Embryonic facial prominence (tissue), 1 donor: ENCODE measurements at regions not wholly inside any gene's neighbourhood (a gene's known extent, or its start where the extent isn't known, plus 50 kb on each side); places are given as distances from the start of the nearest gene placed in this dataset.
"Not testable (repeated sequence)": the region's sequence is repeated elsewhere in the genome, so short reads cannot be mapped to it uniquely, and the experiment has no call there.

Experiments used
- DNase-seq: peaks from one replicate; pipeline ENCODE4 v3.0.0-alpha.2; 2016; ENCODE audit errors: extremely low spot score

DNA sequence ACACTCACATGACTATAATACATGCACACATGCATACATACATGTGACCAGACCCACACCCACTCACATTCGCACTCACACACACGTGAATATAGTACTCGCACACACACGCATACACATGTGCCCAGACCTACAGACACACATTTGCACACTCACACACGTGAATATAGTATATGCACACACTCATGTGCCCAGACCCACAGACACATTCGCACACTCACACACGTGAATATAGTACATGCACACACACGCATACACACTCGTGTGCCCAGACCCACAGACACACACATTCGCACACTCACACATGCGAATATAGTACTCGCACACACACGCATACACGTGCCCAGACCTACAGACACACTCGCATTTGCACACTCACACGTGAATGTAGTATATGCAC is 186.9 kb downstream of the NPIPB11 start:
- DNase-seq: not testable (repeated sequence)

- not testable (repeated sequence) for DNase-seq
Observed at GRCh38 chr16:29218649-29219048, 187.9 kb downstream of the NPIPB11 start.

DNA sequence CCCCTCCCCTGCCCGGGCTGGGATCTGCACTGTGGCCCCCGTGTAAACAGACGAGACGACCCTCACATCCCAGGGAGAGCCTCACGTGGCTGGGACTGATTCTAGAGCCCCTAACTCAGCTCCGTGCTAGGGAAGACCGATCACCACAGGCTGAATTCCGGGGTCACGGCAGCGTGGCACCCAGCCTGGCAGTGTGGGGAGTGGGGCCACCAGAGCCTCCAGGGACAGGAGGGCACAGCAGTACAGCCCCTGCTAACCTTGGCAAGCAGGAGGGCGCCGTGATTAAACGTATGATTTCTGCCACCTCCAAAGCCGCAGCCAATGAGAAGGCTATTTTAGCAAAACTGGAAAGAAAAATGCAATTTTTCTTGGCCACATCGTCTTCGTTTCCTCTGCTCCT is 188.3 kb downstream of the NPIPB11 start:
- DNase-seq: not testable (repeated sequence)

DNA sequence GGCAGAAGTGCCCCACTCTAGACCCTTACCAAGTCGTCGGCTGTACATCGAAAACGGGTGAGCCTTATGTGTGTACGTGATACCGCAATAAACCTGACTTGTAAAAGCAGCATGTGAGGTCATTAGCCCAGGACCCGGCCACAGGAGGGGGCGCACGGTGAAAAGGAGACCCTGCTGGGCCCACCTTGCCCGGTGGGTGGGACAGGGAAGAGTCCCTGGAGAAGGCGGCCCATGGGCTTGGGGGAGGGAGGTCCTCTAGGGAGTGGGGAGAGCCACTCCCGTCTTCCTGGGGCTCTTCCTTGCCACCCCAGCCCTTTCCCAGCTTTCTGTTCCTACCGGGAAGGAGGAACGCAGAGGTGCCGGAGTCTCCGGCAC is 188.8 kb downstream of the NPIPB11 start:
- not testable (repeated sequence) for DNase-seq

GRCh38 chr16:29217104-29217751 is 189.3 kb downstream of the NPIPB11 start:
- not testable (repeated sequence) for DNase-seq

- DNase-seq: not testable (repeated sequence)
Observed at GRCh38 chr16:29213770-29214169, 192.7 kb downstream of the NPIPB11 start.

GRCh38 chr16:29213251-29213650 is 193.3 kb downstream of the NPIPB11 start:
- not testable (repeated sequence) for DNase-seq

DNA sequence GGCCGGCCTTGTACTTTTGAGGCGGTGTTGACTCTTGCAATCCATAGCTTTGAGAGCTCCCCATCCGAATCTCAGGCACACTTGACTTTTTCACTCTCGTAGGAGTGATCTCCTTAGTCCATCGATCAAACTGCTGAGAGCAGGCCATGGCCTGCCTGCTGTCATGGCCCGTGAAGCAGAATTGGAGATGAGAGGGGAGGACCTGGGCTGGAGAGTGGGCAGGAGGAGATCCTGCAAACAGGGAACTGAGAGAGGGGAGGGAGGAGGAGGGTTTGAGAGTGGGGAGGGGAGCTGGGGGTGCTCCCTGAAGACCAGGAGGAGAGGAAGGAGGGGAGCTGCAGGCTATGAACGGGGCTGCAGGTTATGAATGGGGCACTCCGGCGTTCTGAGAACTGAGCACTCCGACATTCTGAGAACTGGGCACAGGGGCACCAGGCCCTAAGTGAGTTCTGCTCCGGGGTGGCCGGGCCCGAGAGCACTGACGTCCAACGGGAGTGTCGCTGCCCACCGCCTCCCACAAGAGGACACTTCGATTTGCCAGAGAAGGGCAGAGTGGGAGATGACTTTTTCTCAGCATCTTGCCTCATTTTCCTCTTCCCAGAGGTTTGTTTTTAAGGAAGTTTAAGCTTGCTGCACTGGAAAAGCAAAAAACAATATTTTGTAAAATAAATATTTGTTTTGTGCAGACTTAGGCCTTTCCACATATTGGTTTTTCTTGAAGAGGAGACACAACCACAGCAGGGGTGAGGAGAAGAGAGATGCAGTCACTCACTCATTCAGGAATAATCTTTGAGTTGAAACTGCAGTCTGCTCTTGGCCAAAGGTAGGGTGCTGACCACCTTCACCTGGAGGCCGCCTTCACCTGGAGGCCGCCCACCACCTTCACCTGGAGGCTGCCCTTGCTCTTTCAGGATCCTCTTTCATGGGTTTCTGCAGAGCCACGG is 194.2 kb downstream of the NPIPB11 start:
- DNase-seq: not testable (repeated sequence)

DNA sequence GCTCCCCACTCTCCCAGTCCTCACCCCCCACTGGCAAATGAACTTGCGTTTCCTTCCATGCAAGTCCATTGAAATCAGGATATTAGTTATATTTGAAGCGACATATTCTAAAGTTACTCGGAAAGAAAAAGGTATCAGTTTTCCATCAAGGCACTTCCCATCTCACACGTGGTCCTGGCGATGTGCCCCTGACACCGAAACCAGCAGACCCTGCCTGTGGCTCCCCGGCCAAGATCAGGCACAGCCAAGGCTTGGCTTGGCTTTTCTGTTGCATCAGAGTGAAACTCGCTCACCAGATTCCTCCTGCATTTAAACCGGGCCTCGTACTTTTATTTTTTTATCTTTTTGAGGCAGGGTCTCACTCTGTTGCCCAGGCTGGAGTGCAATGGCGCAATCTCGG is 195.1 kb downstream of the NPIPB11 start:
- not testable (repeated sequence) for DNase-seq

GRCh38 chr16:29210299-29211150 is 196.0 kb downstream of the NPIPB11 start:
- DNase-seq: not testable (repeated sequence)

GRCh38 chr16:29206120-29206519 is 200.4 kb downstream of the NPIPB11 start:
- DNase-seq: not testable (repeated sequence)

GRCh38 chr16:29205151-29205550 is 201.4 kb downstream of the NPIPB11 start:
- DNase-seq: not testable (repeated sequence)

GRCh38 chr16:29204806-29205135 is 201.7 kb downstream of the NPIPB11 start:
- DNase-seq: no peak

- DNase-seq: not testable (repeated sequence)
Observed at GRCh38 chr16:29203933-29204805, 202.3 kb downstream of the NPIPB11 start.

DNA sequence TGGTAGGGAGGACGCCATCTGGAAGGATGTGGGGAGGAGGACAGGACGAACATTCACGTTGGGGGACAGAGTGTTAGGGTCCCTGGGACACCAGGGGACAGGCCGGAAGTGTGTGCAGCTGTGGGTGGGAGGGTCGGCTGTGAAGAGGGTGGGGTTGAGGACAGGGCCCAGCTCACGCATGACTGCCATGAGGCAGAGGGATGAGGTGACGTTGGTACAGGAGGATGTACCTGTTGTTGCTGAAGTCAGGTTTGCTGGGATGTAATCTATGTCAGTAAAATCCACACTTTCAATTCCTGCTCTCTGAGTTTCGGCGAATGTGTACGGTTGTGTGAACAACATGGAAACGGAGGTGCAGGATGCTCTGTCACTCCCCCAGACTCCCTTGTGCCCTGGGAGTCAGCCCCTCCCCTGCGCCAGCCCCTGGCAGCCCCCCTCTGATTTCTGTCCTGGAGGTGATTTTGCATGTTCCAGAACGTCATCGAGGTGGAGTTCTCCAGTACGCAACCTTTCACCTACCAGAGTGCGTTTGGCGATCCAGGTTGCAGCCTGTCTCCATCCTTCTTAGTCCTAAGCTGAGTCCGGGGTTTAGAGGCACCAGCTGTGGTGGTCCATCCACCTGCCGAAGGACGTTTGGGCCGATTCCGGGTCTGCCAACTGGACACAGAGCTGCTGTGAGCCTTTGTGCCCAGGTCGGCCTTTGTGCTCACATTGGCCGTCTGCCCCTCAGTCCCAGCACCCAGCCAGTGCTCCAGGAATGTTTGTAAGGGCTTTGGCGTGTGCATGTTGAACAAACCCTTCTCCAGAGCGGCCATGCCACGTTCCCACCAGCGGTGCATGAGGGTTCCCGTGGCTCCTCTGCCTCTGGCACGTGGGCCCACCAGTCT is 203.2 kb downstream of the NPIPB11 start:
- not testable (repeated sequence) for DNase-seq

DNA sequence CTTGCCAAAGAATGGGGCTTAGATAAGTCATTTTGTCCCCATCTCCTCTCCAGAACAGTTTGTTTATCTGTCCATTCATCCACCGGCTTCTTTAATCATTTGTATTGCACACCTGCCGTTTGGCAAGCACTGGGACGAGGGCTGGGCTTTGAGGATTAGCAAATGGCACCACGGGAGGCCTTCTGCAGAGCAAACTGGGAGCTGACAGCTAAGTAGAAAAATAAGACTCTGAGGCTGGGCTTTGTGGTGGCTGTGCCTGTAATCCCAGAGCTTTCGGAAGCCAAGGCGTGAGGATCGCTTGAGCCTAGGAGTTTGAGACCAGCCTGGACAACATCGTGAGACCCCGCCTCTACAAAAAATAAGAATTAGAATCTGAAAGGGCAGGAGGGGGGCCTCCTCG is 203.9 kb downstream of the NPIPB11 start:
- DNase-seq: not testable (repeated sequence)

DNA sequence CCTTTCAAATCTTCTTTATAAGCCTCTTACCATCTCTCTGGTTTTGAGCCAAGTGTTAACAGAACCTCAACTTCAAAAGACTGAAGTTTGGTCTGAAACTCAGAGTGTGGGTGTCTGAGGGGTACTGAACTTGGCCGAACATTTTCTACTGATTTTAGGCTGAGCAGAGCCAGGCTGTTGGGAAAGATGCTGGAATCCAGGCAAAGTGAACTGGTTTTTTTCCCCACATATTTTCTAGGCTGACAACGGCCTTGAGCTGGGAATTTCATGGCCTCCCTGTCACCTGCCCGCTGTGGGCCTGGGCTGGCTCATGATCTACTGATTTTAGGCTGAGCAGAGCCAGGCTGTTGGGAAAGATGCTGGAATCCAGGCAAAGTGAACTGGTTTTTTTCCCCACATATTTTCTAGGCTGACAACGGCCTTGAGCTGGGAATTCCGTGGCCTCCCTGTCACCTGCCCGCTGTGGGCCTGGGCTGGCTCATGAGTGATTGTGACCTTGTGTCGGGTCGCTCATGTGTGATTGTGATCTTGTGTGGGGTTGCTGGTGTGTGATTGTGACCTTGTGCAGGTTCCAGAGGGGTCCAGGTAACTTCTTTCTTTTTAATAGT is 204.4 kb downstream of the NPIPB11 start:
- not testable (repeated sequence) for DNase-seq

DNA sequence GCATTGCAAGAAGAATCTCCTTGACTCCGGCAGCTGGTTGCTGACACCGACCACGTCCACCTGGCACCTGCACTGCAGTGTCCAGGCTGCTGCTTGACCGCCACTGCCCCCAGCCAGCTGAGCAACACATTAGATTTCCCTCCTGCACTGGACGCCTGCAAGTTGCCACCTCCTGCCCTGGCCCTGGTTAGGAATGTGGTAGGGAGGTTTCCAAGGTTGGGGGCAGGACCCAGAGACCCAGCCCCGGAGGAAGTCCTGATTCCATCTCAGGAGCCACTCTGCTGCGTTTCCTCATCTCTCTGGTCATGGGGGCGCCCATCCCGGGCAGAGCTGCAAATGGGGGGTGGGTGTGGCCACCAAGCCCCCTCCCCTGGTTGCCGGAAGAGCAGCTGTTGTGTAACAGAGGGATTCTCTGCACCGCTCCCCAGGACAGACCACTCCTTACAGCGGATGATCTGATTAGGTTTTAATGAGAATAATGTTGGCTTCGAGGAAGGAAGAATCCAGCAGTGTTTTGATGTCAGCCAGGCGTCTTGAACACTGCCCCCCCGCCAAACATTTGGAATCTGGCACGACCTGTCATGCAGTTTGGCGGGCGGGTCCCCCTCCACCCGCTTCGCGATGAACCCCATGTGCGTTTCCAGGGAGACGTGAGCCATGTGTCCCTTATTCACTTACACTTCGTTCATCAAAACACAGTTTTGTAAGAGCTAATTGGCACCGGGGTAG is 205.1 kb downstream of the NPIPB11 start:
- not testable (repeated sequence) for DNase-seq

- not testable (repeated sequence) for DNase-seq
Observed at GRCh38 chr16:29200681-29201080, 205.8 kb downstream of the NPIPB11 start.
